Heart left ventricle (tissue), 16 donors: ENCODE measurements at regions not wholly inside any gene's neighbourhood (a gene's known extent, or its start where the extent isn't known, plus 50 kb on each side); places are given as distances from the start of the nearest gene placed in this dataset.

ENCODE experiments used
- ATAC-seq, 4 donors: fragments of 200-7000 bp; cut with Tn5 transposase; one replicate each; pipeline ENCODE4 v1.9.1; 2020 to 2022; ENCODE audit warnings: moderate library complexity in 4 of 4, mild to moderate bottlenecking in 3 of 4, moderate number of reproducible peaks in 1 of 4
- DNase-seq, 5 donors: peaks; one replicate each; pipeline ENCODE4 v3.0.0-alpha.2; 2020
- H3K27ac ChIP-seq, 12 donors: fragments of 200-600 bp; sonication (generic) in 4 of 12; one replicate each; pipeline versions ENCODE4 v1.5.0 to v1.8.0; 2016 to 2022; ENCODE audit warnings: mild to moderate bottlenecking in 2 of 12
- H3K27me3 ChIP-seq, 9 donors: fragments of 200-600 bp; sonication (generic) in 2 of 9; one replicate each; pipeline versions ENCODE4 v1.5.1 to v1.8.0; 2016 to 2022; ENCODE audit warnings: mild to moderate bottlenecking in 3 of 9
- H3K36me3 ChIP-seq, 9 donors: fragments of 200-600 bp; sonication (generic) in 2 of 9; one replicate each; pipeline versions ENCODE4 v1.5.0 to v1.8.0; 2018 to 2022; ENCODE audit warnings: mild to moderate bottlenecking in 2 of 9
- H3K4me1 ChIP-seq, 12 donors: fragments of 200-600 bp; sonication (generic) in 4 of 12; one replicate each; pipeline versions ENCODE4 v1.5.0 to v1.8.0; 2016 to 2022; ENCODE audit warnings: mild to moderate bottlenecking in 3 of 12
- H3K4me3 ChIP-seq, 12 donors: fragments of 200-600 bp; sonication (generic) in 4 of 12; one replicate each; pipeline versions ENCODE4 v1.5.0 to v1.8.0; 2017 to 2022; ENCODE audit warnings: mild to moderate bottlenecking in 9 of 12, moderate library complexity in 4 of 12
- H3K9me3 ChIP-seq, 12 donors: fragments of 200-600 bp; sonication (generic) in 4 of 12; one replicate each; pipeline versions ENCODE4 v1.5.0 to v1.8.0; 2016 to 2022; ENCODE audit warnings: mild to moderate bottlenecking in 1 of 12
- CTCF ChIP-seq, 12 donors: fragments of 200-600 bp; sonication (generic) in 4 of 12; IDR thresholded peaks; one replicate each; pipeline versions ENCODE4 v1.5.0 to v1.8.0; 2018 to 2022; ENCODE audit warnings: antibody characterized with exemption in 12 of 12, mild to moderate bottlenecking in 5 of 12
- POLR2A ChIP-seq, 2 donors: fragments of 450-650 bp; IDR thresholded peaks; one replicate each; pipeline ENCODE4 v1.6.1; 2017; ENCODE audit warnings: antibody characterized with exemption in 2 of 2, mild to moderate bottlenecking in 2 of 2, moderate library complexity in 2 of 2
- WGBS, 4 donors: extraction: QIAGEN DNeasy Blood & Tissue Kit in 2 of 4; methylation state at CpG; one replicate each; pipeline versions ENCODE4 v1.1.5 to v1.1.7; 2013 to 2018; 5-methylcytosine and 5-hydroxymethylcytosine counted together
- intact Hi-C, 10 donors: fragments of 100-400 bp; cut with DNase I; formaldehyde crosslinking; loops; one replicate each; pipeline versions ENCODE4 v1.11.1 to v1.14.2; 2022
- donor health status: ischemic (EF 13 %, LVEDD 7.1; RV severe dilation, severe dysfunction).
- donor health status: healthy with polysubstance abuse.
- donor health status: DM: no; HTN: yes; CAD: no.
- donor health status: DM: no; HTN: no; CAD: no.
- donor health status: ischemic (EF 25% LVEDD 6.9; RV normal size, moderate dysfunction).
- donor health status: ischemic (EF 25% LVEDD 5.7; RV mildly dilated, moderate dysfunction).
- donor health status: healthy.
- donor health status: DM: yes; HTN: yes; CAD: no.
- donor health status: ischemic (EF 35%, LVEDD 5.7; RV mildly dilated, moderate dysfunction).
- donor health status: nonischemic (EF 11% LVEDD 7.7; RV severe dilation, severe dysfunction).
- donor health status: DM: yes; HTN: yes; CAD: no.
- donor health status: PGD.
- donor health status: ischemic (EF 29% LVEDD 5.4; RV normal size, mild dysfunction).
- donor health status: nonischemic (EF 23%, LVEDD 6.1; RV moderate dilation, normal function).

- intact Hi-C loops: no loop called here
- WGBS, 4 donors: 93 to 98% (median 95%) methylated on average over 2 of the region's 2 CpGs
- ATAC-seq: no peak
Observed at GRCh38 chr20:52775786-52776185, 196.4 kb upstream of the TSHZ2 start.

GRCh38 chr20:52768694-52769093 lies 203.5 kb upstream of the TSHZ2 start:
- H3K4me1 ChIP-seq: peaks cover 0 to 20% (median 0%) of the 10 kb centered on the region in 12 donors
- H3K4me3 ChIP-seq: no peak overlapping the region
- H3K9me3 ChIP-seq: no peaks in the 10 kb centered on the region
- no peaks in the 10 kb centered on the region for H3K36me3 ChIP-seq
- H3K27ac ChIP-seq: no peak overlapping the region
- no peak for TF ChIP-seq CTCF (IDR thresholded peaks at IDR 0.05)
- no peak for TF ChIP-seq POLR2A (IDR thresholded peaks at IDR 0.05)
- intact Hi-C loops: no loop called here
- DNase-seq: peak in 1 of 5 donors; percentile 36
- ATAC-seq: no peak
- WGBS, 4 donors: 18 to 38% (median 29%) methylated on average over 6 of the region's 6 CpGs
- H3K27me3 ChIP-seq: no peaks in the 10 kb centered on the region

More at GRCh38 chr20:52775786-52776185, 196.4 kb upstream of the TSHZ2 start:
- Histone ChIP-seq H3K36me3 (no peaks in the 10 kb centered on the region), H3K27me3 (no peaks in the 10 kb centered on the region), H3K4me3 (no peak overlapping the region), H3K4me1 (no peaks in the 10 kb centered on the region), H3K9me3 (no peaks in the 10 kb centered on the region), H3K27ac (no peak overlapping the region)
- no peak for TF ChIP-seq POLR2A (IDR thresholded peaks at IDR 0.05)
- TF ChIP-seq CTCF (IDR thresholded peaks at IDR 0.05): no peak
- no peak for DNase-seq

- intact Hi-C loops: no loop called here
- no peak for ATAC-seq
Observed at GRCh38 chr20:52766645-52767435, 205.3 kb upstream of the TSHZ2 start.

More at GRCh38 chr20:52766645-52767435, 205.3 kb upstream of the TSHZ2 start:
- Histone ChIP-seq H3K36me3 (no peaks in the 10 kb centered on the region), H3K27me3 (no peaks in the 10 kb centered on the region), H3K4me1 (peaks cover 0 to 20% (median 0%) of the 10 kb centered on the region in 12 donors), H3K4me3 (no peak overlapping the region), H3K9me3 (no peaks in the 10 kb centered on the region), H3K27ac (no peak overlapping the region)
- DNase-seq: no peak
- WGBS, 4 donors: 70 to 77% (median 71%) methylated on average over 7 of the region's 7 CpGs
- no peak for TF ChIP-seq CTCF (IDR thresholded peaks at IDR 0.05)
